SU-DHL-6 (cell line): ENCODE measurements at regions not wholly inside any gene's neighbourhood (a gene's known extent, or its start where the extent isn't known, plus 50 kb on each side); places are given as distances from the start of the nearest gene placed in this dataset.

Source experiments
- CTCF ChIP-seq: fragments of 200-600 bp; sonication (generic); IDR thresholded peaks from one replicate; pipeline ENCODE4 v1.5.1; 2017; ENCODE audit warnings: antibody characterized with exemption, mild to moderate bottlenecking, low read length, moderate library complexity; ENCODE audit not compliant: insufficient read depth, poor library complexity, severe bottlenecking
- EZH2phosphoT487 ChIP-seq: fragments of 200-600 bp; sonication (generic), shearing (Covaris generic); conservative IDR thresholded peaks from 2 replicates; pipeline ENCODE4 v1.6.1; 2018; ENCODE audit warnings: mild to moderate bottlenecking, antibody characterized with exemption, low read length, moderate library complexity, mixed read lengths

GRCh38 chr18:2139691-2140090 lies 431.6 kb downstream of the METTL4 start:
- TF ChIP-seq CTCF, result no peak
- TF ChIP-seq EZH2phosphoT487, result no peak
